Kidney (tissue), 13 donors: ENCODE measurements at regions not wholly inside any gene's neighbourhood (a gene's known extent, or its start where the extent isn't known, plus 50 kb on each side); places are given as distances from the start of the nearest gene placed in this dataset.

Experiments
- DNase-seq, 5 donors: peaks; one replicate each; pipeline ENCODE4 v3.0.0-alpha.2; 2013 to 2020
- FAIRE-seq: peaks from 2 replicates; lab custom pipeline; 2012; peaks lifted over from hg19 to GRCh38; lab: Jason Lieb, UNC
- H3K27ac ChIP-seq, 2 donors: one replicate each; pipeline ENCODE4 v1.7.0; 2013; ENCODE audit warnings: low read depth in 2 of 2, low read length in 2 of 2, inconsistent platforms in 1 of 2
- H3K27me3 ChIP-seq: one replicate; pipeline ENCODE4 v1.7.1; 2013; ENCODE audit warnings: low read length, inconsistent platforms; ENCODE audit not compliant: control insufficient read depth, insufficient read depth
- H3K36me3 ChIP-seq, 3 donors: one replicate each; pipeline versions ENCODE4 v1.7.0 to v1.7.1; 2013; ENCODE audit warnings: low read length in 3 of 3, control low read depth in 1 of 3, inconsistent platforms in 1 of 3; ENCODE audit not compliant: insufficient read depth in 3 of 3, control insufficient read depth in 2 of 3
- H3K4me1 ChIP-seq, 3 donors: one replicate each; pipeline versions ENCODE4 v1.7.0 to v1.7.1; 2013; ENCODE audit warnings: low read length in 3 of 3, inconsistent platforms in 1 of 3, low read depth in 1 of 3; ENCODE audit not compliant: control insufficient read depth in 2 of 3, insufficient read depth in 2 of 3
- H3K4me3 ChIP-seq, 3 donors: one replicate each; pipeline versions ENCODE4 v1.7.0 to v1.8.1; 2013; ENCODE audit warnings: low read length in 3 of 3, control low read depth in 1 of 3, inconsistent platforms in 1 of 3
- H3K9ac ChIP-seq, 3 donors: one replicate each; pipeline versions ENCODE4 v1.7.0 to v1.7.1; 2013; ENCODE audit warnings: low read length in 3 of 3, control low read depth in 1 of 3, inconsistent platforms in 1 of 3
- H3K9me3 ChIP-seq, 3 donors: one replicate each; pipeline versions ENCODE4 v1.7.0 to v1.7.1; 2013; ENCODE audit warnings: low read length in 3 of 3, control low read depth in 1 of 3, inconsistent platforms in 1 of 3; ENCODE audit not compliant: control insufficient read depth in 2 of 3, insufficient read depth in 1 of 3
- intact Hi-C: fragments of 100-400 bp; cut with DNase I; formaldehyde crosslinking; loops from one replicate; pipeline ENCODE4 v1.11.1; 2022
- TF ChIP-seq, protein P1 (sequence below): IDR thresholded peaks from 3 replicates; pipeline ENCODE4 v1.5.1; 2012; ENCODE audit warnings: mild to moderate bottlenecking, moderate library complexity, borderline replicate concordance; ENCODE audit not compliant: insufficient read depth; ENCODE audit errors: extremely low read depth
- donor health status: control.
- donor health status: control.
- donor health status: control.
- donor health status: control.
- donor health status: control.
- donor health status: DM: yes; HTN: yes; CAD: no.
- donor health status: Normal renal cell carcinoma (clear cell type).

DNA sequence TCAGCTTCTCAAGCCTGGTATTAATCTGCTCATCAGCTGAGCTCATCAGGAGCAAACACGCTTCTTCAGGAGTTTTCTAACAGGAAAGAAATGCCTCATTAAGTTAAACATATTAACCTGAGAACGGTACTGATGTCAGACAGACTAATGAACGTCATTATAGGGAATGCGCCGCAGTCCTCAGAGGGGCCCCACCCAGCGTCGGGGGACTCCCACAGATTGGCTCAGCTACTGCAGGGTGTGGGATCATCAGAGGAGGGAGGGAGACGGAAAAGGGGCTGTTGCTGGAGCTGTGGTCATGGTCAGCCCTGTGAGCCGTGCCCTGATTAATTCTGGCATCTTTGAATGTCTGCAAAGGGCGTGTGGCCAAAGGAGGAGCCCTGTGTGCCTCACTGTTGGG, 348.5 kb downstream of the PTPRU start:
- Histone ChIP-seq H3K36me3 (no peaks in the 10 kb centered on the region), H3K4me1 (no peaks in the 10 kb centered on the region), H3K27ac (no peak overlapping the region), H3K27me3 (no peaks in the 10 kb centered on the region), H3K9me3 (no peaks in the 10 kb centered on the region), H3K9ac (no peak overlapping the region), H3K4me3 (no peak overlapping the region)
- TF ChIP-seq, protein P1, sequence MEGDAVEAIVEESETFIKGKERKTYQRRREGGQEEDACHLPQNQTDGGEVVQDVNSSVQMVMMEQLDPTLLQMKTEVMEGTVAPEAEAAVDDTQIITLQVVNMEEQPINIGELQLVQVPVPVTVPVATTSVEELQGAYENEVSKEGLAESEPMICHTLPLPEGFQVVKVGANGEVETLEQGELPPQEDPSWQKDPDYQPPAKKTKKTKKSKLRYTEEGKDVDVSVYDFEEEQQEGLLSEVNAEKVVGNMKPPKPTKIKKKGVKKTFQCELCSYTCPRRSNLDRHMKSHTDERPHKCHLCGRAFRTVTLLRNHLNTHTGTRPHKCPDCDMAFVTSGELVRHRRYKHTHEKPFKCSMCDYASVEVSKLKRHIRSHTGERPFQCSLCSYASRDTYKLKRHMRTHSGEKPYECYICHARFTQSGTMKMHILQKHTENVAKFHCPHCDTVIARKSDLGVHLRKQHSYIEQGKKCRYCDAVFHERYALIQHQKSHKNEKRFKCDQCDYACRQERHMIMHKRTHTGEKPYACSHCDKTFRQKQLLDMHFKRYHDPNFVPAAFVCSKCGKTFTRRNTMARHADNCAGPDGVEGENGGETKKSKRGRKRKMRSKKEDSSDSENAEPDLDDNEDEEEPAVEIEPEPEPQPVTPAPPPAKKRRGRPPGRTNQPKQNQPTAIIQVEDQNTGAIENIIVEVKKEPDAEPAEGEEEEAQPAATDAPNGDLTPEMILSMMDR: no peak
- intact Hi-C loops: no loop called here
- FAIRE-seq (no peak), DNase-seq (peak; percentile 43 to 86 (median 66))

DNA sequence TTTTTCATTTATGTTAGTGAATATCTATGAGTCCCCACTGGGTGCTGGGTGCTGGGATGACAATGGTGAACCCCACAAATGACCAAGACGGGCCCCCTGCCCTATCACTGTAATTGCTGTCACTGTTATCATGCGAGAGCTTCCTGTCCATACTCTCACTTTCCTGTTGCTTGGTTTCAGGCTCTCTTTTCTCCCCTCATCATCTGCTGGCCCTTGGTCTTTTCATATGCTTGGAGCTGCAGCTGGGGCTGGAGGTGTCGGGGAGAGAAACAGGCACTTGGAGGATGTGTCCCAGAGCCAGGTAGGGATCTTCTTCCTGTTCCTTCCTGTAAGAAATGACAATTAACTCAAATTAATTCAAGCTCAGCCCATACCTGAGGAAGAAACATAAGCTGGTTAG, 348.0 kb downstream of the PTPRU start:
- Histone ChIP-seq H3K9me3 (no peaks in the 10 kb centered on the region), H3K9ac (no peak overlapping the region), H3K27ac (no peak overlapping the region), H3K4me1 (no peaks in the 10 kb centered on the region), H3K4me3 (no peak overlapping the region), H3K27me3 (no peaks in the 10 kb centered on the region), H3K36me3 (no peaks in the 10 kb centered on the region)
- no peak for FAIRE-seq
- DNase-seq: no peak
- TF ChIP-seq, protein P1: no peak
- intact Hi-C loops: no loop called here

DNA sequence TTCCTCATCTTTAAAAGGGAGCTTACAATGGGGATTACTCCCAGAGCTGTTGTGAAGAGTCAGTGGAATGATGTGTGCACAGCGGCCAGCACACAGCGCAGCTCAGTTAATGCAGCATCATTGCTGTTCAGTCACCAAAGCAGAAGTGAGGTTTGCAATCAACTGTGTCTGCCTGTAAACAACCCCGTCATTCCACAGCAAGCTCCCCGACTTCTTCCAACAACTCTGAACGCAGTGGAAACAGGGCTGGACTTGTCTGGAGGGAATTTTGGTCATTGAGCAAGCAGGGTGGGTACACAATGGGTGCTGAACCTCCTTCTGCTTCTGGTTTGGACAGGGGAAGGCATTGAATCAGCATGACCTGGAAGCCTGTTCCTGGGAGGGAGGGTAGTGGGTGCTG, 347.4 kb downstream of the PTPRU start:
- no peak overlapping the region for H3K27ac ChIP-seq
- no peak overlapping the region for H3K4me3 ChIP-seq
- H3K4me1 ChIP-seq: no peaks in the 10 kb centered on the region
- no peak overlapping the region for H3K9ac ChIP-seq
- intact Hi-C loops: no loop called here
- no peaks in the 10 kb centered on the region for H3K36me3 ChIP-seq
- DNase-seq (no peak), FAIRE-seq (no peak)
- H3K27me3 ChIP-seq: no peaks in the 10 kb centered on the region
- H3K9me3 ChIP-seq: no peaks in the 10 kb centered on the region
- TF ChIP-seq, protein P1: no peak

DNA sequence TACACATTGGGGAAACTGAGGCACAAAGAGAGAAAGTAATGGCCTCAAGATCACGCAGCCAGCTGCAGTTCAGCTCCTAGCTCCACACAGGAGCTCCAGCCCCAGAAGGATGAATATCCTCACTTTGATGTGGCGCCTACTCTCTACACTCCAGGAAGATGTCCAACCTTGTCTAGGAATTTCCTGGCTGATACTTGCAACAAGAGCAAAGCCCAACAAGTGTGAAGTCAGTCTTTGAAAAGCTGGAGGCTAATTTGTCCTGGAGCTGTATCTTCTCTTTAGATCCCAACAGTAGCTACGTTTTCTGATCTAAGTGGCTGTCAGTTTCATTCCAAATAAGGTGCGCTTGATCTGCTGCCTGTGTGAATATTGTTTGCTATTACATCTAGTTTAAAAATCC, 344.9 kb downstream of the PTPRU start:
- TF ChIP-seq, protein P1: no peak
- Histone ChIP-seq H3K4me1 (no peaks in the 10 kb centered on the region), H3K9me3 (no peaks in the 10 kb centered on the region), H3K27ac (no peak overlapping the region), H3K27me3 (no peaks in the 10 kb centered on the region), H3K36me3 (no peaks in the 10 kb centered on the region), H3K9ac (no peak overlapping the region), H3K4me3 (no peak overlapping the region)
- intact Hi-C loops: no loop called here
- no peak for FAIRE-seq
- no peak for DNase-seq
